Esophagus muscularis mucosa (tissue), 3 donors: ENCODE measurements at regions not wholly inside any gene's neighbourhood (a gene's known extent, or its start where the extent isn't known, plus 50 kb on each side); places are given as distances from the start of the nearest gene placed in this dataset.

Experiments
- POLR2AphosphoS5 ChIP-seq, 2 donors: sonication (generic); formaldehyde crosslinking; IDR thresholded peaks; one replicate each; pipeline ENCODE4 v1.6.1; 2017; ENCODE audit warnings: antibody characterized with exemption in 2 of 2
- TF ChIP-seq, protein P1 (sequence below), 3 experiments: fragments of 200-600 bp in 2 of 3; fragments of 450-650 bp in 1 of 3; sonication (generic) in 2 of 3; IDR thresholded peaks; one replicate each; pipeline ENCODE4 v1.5.1; 2017 to 2019; ENCODE audit warnings: antibody characterized with exemption in 3 of 3, mild to moderate bottlenecking in 2 of 3, moderate library complexity in 1 of 3

DNA sequence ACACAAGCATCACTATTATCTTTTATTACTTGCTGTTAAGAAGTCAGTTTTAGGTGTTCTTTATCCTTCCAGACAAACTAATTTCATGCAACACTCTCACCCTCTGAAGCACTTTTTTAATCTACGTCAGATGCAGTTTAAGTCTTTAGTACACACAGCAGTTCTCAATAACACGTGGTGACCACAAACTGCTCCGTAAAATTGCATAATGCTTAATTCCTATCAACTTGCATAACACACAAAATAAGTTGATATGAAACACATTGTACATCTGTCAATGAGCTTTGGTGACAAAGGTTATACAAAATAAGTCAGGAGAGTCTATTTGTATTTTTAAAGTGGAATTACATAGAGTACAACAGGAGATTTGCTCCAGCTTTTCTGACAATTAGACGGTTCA is 140.9 kb upstream of the ETS2 start:
- TF ChIP-seq, protein P1, sequence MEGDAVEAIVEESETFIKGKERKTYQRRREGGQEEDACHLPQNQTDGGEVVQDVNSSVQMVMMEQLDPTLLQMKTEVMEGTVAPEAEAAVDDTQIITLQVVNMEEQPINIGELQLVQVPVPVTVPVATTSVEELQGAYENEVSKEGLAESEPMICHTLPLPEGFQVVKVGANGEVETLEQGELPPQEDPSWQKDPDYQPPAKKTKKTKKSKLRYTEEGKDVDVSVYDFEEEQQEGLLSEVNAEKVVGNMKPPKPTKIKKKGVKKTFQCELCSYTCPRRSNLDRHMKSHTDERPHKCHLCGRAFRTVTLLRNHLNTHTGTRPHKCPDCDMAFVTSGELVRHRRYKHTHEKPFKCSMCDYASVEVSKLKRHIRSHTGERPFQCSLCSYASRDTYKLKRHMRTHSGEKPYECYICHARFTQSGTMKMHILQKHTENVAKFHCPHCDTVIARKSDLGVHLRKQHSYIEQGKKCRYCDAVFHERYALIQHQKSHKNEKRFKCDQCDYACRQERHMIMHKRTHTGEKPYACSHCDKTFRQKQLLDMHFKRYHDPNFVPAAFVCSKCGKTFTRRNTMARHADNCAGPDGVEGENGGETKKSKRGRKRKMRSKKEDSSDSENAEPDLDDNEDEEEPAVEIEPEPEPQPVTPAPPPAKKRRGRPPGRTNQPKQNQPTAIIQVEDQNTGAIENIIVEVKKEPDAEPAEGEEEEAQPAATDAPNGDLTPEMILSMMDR (IDR thresholded peaks at IDR 0.05), result no peak
- TF ChIP-seq POLR2AphosphoS5 (IDR thresholded peaks at IDR 0.05), result no peak
